ENCODE measurements at regions not wholly inside any gene's neighbourhood (a gene's known extent, or its start where the extent isn't known, plus 50 kb on each side); places are given as distances from the start of the nearest gene placed in this dataset.
A peak's percentile ranks its signal among the peaks of the same experiment; 100 is the strongest.
"Not testable (repeated sequence)": the region's sequence is repeated elsewhere in the genome, so short reads cannot be mapped to it uniquely, and the experiment has no call there.

DNA sequence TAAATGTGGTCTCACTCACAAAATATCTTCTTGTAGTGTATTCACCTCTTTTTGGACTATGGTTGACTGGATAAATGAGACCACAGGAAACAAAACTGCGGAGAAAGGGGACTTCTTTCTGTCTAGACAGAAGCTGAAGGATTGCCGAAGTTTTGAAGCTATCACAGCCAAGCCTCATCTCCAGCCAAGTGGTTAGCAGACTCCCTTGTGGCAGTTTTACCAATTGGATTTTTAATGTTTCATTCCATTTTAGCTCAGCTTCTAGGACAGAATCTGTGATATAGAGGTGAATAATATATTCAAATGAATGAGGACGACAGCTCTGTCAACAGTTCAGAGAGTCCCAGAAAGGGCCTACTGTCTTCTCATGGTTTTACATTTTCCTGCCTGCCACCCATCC lies 215.7 kb upstream of the ZNF608 start:
- DNase-seq (ENCODE audit: low read depth), result no peak

- DNase-seq (ENCODE audit: low read depth), result no peak
Observed at GRCh38 chr5:124962735-124963134, 216.3 kb upstream of the ZNF608 start.

DNA sequence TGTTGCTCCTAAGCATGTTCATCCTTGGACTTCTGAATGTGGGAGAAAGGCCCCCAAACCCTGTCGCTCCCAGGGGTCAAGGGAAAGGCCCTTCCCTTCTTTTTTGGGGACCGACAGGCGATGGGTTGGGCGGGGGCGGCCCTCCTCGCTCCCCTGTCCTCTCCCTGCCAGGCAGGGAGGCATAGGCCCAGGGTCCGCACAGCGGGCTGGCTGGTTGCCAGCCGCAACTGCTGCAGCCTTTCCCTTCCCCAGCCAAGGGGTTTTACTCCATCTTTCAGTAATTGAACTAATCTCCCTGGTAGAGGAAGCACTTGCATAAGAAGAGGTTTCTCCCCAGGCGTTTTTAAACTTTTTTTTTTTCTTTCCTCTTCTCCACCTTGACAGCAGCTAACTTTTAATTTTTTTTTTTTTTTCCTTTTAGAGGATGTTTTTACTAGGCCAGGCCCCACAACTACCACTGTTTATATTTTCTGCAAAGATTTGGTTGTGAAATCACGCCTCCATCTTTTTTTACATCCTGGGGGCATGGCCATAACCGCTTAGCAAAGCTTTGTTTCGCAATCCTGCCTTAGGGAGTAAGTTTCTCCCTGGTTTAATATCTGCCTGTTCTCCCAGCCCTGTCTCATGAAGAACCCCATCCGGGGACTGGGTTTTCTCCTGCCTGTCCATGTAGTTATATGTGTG lies 216.9 kb upstream of the ZNF608 start:
- peak; percentile 62 for DNase-seq (ENCODE audit: low read depth)

DNA sequence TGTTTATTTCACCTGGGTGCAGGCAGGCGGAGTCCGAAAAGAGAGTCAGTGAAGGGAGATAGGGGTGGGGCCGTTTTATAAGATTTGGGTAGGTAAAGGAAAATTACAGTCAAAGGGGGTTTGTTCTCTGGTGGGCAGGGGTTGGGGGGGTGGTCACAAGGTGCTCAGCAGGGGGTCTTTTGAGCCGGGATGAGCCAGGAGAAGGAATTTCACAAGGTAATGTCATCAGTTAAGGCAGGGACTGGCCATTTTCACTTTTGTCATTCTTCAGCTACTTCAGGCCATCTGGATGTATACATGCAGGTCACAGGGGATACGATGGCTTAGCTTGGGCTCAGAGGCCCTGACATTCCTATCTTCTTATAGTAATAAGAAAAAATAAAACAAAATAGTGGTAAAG lies 220.3 kb upstream of the ZNF608 start:
- DNase-seq (ENCODE audit: low read depth), result not testable (repeated sequence)

GRCh38 chr5:124970381-124970780 lies 223.9 kb upstream of the ZNF608 start:
- DNase-seq (ENCODE audit: low read depth), result not testable (repeated sequence)

DNA sequence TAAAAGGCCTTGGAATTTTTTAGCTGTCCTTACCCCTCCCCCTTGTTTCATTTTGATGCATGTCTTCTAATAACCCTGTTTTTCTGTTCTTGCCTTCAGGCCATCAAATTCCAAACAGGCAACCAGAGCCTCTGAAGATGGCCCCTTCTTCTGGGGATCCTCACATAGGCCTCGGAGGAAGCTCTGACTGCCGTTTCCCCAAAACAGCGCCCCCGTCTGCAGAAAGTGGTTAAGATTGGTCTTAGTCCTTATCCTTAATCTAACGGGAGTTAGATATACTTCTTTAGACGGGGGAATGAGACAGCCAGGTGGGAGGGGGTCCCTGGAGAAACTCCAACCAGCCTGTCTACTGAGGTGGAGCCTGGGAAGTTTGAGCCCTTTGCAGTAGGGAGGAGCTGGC lies 226.3 kb upstream of the ZNF608 start:
- DNase-seq (ENCODE audit: low read depth), result no peak

GRCh38 chr5:124973661-124974060 lies 227.2 kb upstream of the ZNF608 start:
- no peak for DNase-seq (ENCODE audit: low read depth)

DNA sequence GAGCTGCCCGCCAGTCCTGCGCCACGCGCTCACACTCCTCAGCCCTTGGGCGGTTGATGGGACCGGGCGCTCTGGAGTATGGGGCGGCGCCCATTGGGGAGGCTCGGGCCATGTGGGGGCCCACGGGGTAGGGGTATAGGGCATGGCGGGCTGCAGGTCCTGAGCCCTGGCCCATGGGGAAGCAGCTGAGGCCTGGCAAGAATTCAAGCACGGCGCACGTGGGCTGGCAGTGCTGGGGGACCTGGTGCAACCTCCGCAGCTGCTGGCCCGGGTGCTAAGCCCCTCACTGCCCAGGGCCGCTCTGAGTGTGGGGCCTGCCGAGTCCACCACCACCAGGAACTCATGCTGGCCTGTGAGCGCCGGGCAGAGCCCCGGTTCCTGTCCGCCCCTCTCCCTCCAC lies 229.6 kb upstream of the ZNF608 start:
- no peak for DNase-seq (ENCODE audit: low read depth)

DNA sequence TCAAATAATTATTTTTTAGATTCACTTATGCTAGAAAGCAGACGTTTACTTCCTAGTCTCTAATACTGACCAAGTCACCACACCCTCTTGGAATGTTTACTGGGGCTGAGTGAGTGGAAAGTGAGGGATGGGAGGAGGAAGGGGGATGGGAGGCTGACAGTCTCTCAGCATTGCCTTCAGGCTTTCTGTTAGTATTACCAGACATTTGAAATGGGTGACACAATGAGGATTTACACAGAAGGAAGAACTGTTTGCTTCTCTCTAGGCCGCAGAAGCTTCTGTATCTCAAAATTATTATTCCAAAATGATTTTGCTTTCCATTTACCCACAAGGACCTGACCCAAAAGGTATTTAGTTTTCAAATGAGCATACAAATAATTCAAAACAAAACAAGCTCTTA lies 232.8 kb upstream of the ZNF608 start:
- no peak for DNase-seq (ENCODE audit: low read depth)

DNA sequence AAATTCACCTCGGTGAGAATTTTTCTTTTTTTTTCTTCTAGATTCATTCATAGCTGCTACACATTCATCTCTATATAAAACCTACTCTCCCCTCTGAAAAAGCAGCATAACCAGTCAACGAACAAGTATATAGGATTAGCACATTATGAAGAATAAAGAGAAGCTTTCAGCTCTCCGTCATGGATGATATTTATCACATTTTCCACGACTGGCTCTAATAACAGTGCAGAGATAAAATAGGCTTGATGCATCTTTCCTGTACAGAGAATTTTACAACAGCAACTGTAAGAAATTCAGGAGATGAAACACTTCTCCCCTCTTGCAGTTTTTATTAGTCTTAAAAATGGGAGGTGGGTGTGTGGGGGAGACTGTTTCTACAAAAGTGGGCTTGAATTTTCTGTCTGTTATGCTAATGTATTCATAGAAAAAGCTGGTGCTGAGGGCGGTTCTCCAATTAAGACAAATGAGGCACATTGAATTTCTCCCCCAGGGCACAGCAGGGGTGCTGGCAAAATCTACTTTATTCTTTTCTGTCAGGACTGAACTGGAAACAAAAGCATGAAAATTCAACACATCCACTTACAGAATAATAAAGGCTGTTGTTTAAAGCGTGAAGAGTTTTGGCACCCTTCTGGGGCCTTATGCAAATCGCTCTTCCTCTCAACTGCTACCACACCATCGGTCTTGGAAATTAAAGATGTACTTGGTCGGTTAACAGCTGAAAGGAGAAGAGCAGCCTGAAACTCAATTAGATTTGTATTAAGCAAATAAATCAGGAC lies 233.9 kb upstream of the ZNF608 start:
- no peak for DNase-seq (ENCODE audit: low read depth)

DNA sequence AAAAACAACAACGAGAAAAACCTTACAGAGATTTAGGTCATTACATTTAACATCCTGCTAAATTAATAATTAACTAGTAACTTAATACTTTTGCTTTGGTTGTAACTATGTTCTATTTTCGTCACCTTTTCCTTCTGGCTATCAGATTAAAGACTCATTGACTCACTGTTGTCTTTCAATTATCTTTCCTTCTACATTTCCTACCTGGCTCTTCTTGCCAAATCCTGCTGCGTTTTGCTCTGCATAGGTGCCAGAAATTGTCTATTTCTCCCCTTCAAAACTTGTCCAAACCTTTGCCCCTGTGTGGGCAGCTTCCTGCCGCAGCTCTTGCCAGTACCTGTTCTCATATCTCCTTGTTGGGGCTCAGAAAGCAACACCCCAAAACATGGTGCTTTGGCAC lies 235.5 kb upstream of the ZNF608 start:
- DNase-seq (ENCODE audit: low read depth), result no peak

DNA sequence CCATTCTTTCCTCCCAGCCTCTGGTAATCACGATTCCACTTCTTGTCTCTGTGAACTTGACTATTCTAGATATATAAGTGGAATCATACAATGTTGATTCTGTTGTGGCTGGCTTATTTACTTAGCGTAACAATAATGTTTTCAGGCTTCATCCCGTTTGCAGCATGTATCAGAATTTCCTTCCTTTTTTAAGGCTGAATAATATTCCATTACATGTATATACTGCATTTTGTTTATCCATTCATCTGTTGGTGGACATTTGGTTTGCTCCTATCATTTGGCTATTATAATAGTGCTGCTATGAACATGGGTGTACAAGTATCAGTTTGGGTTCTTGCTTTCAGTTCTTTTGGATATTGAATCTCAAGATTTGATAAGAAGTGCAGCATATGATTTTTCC lies 239.7 kb upstream of the ZNF608 start:
- DNase-seq (ENCODE audit: low read depth), result no peak

- DNase-seq (ENCODE audit: low read depth), result no peak
Observed at GRCh38 chr5:124986667-124987066, 240.2 kb upstream of the ZNF608 start.

GRCh38 chr5:124987786-124988185 lies 241.3 kb upstream of the ZNF608 start:
- DNase-seq (ENCODE audit: low read depth), result not testable (repeated sequence)

DNA sequence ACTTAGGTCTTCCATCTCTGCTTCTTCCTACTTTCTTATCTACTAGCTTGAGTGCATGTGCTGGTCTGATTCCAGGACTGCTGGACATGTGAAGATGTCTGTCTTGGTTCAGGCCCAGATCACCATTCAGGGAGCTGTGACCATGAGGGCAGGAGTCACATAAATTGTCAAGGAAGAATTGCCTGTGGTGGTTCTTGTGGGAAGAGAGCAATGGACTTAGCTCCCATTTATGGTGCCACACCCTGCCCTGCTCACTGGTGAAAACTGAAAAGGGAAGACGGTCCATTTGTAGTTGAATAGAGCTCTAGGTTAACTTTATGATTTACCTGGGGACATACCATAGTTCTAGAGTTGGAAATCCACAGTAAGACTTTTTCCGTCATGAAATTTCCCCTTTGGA lies 244.3 kb upstream of the ZNF608 start:
- DNase-seq (ENCODE audit: low read depth), result no peak

- DNase-seq (ENCODE audit: low read depth), result peak; percentile 46
Observed at GRCh38 chr5:124995421-124995820, 249.0 kb upstream of the ZNF608 start.

DNA sequence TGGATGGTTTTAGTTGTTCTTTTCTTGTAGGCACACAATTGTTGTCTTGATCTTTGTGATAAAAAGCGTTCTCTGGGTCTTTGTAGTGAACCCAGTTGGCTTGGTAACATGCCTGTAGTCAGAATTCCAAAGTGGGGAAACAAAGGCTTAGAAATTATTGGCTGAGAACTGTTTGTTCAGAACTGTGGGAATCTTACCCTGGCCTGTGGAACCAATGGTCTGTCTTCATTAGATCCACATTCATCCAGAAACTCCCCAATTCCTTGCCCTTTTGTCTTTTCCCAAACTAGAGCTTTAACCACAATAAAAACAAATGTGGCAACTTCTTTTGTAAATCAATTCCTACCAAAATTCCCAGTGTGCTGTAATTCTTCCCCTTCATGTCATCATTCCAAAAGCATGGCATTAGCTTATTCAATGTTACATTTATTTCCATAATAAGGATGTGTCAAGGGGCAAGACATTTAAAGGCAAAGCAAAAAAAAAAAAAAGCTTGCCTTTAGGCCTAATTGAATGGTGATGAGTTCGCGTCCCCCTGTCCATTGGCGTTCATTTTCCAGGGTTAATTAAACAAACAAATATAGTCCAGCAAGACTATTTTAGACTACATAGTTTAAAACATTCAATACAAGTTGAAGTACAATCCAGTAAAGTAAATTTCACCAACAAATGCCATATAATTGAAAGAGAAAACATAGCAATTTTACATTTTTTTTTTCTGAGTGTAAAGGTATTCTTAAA lies 249.8 kb upstream of the ZNF608 start:
- DNase-seq (ENCODE audit: low read depth), result no peak

DNA sequence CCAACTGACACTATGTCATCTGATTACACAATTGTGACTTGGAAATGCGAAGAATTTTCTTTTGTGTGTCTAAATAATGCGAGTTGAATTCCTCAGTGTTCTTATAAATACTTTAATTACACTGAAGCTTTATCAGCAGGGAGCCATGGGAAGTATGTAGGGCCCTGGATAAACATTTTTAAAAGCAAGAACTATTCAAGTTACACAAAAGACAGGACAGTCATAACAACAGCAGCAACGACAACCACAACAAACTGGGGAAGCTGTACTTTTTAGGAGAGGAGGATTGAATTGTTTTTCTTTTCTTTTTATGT lies 250.3 kb upstream of the ZNF608 start:
- no peak for DNase-seq (ENCODE audit: low read depth)

- no peak for DNase-seq (ENCODE audit: low read depth)
Observed at GRCh38 chr5:124997186-124997893, 250.9 kb upstream of the ZNF608 start.

GRCh38 chr5:124998520-124998919 lies 252.1 kb upstream of the ZNF608 start:
- no peak for DNase-seq (ENCODE audit: low read depth)

DNA sequence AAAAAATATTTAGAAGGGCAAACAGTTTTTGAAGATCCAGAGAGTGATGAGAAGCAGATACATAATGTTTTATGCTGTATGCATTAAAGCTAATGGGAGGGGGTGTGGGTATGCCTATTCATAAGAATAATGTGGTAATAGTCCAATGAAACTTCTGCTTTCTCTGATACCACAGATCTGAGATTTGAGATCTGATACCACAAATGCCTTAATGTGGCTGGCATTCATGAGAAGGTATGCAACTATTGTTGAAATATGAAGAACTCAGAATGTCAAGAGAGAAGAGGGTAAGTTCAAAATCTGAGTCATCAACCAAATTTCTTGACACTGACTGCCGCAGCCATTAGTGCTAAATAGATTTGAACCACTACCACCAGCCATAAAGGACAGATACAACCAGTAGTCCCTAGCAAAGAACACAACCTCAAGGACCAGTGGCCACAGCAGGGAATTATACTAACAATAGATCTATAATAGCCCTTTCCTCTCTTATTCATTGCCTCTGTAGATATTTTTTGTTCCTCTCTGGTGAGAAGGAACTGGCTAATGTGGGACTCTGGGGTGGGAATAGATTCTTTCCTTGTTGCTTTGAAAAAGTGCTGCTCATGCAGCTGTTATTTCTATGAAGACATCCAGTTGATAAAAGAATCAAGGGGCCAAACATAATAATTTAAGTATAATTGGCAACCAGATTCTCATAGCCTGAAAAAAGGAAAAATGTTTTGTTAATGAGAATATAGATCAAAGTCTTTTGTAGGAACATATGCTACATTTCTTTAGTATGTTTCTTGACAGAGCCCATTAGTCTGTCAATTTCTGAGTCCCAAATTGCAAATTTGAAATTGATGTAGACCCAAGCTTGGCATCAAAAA lies 256.5 kb upstream of the ZNF608 start:
- no peak for DNase-seq (ENCODE audit: low read depth)

DNA sequence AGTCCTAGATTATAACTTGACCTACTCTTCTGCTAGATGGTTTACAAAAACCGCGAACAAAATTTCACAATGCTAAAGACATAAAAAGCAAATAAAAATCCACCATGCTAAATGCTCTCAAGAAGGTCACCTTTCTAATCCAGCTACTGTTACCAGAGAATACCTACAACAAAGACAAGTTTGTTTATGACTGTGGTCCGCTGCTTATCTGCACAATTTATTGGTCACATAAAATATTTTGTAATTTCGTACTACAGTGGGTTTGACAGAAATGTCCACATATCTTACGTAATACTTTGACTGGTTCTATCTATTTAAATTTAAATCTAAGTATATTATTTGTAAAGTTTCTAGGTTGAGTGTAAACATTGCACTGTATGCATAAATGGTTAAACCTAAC lies 257.6 kb upstream of the ZNF608 start:
- no peak for DNase-seq (ENCODE audit: low read depth)

Measured in non-pigmented ciliary epithelial cell (primary cell).